Hepatocyte (in vitro differentiated cells): ENCODE measurements at regions not wholly inside any gene's neighbourhood (a gene's known extent, or its start where the extent isn't known, plus 50 kb on each side); places are given as distances from the start of the nearest gene placed in this dataset.

ENCODE experiments used
- DNase-seq: peaks from one replicate; pipeline ENCODE4 v3.0.0-alpha.2; 2016; ENCODE audit warnings: low spot score
- H2AFZ ChIP-seq: fragments of 200-600 bp; sonication (generic); 2 replicates; pipeline ENCODE4 v1.6.0; 2016; ENCODE audit warnings: antibody characterized with exemption, mild to moderate bottlenecking
- H3K27ac ChIP-seq: fragments of 200-600 bp; sonication (generic); 2 replicates; pipeline ENCODE4 v1.5.1; 2016; ENCODE audit warnings: mild to moderate bottlenecking
- H3K27me3 ChIP-seq: fragments of 200-600 bp; sonication (generic); 2 replicates; pipeline ENCODE4 v1.6.1; 2016
- H3K36me3 ChIP-seq: fragments of 200-600 bp; sonication (generic); replicated peaks from 2 replicates; pipeline ENCODE4 v1.5.1; 2016; ENCODE audit warnings: low read depth; ENCODE audit not compliant: insufficient read depth
- H3K4me1 ChIP-seq: fragments of 200-600 bp; sonication (generic); 2 replicates; pipeline ENCODE4 v1.5.1; 2016; ENCODE audit warnings: mild to moderate bottlenecking, moderate library complexity; ENCODE audit not compliant: insufficient read depth
- H3K4me2 ChIP-seq: fragments of 200-600 bp; sonication (generic); 2 replicates; pipeline ENCODE4 v1.6.0; 2016
- H3K4me3 ChIP-seq: fragments of 200-600 bp; sonication (generic); 2 replicates; pipeline ENCODE4 v1.5.1; 2016; ENCODE audit warnings: mild to moderate bottlenecking
- H3K79me2 ChIP-seq: fragments of 200-600 bp; sonication (generic); 2 replicates; pipeline ENCODE4 v1.6.0; 2017; ENCODE audit warnings: mild to moderate bottlenecking
- H3K9me2 ChIP-seq: fragments of 200-600 bp; sonication (generic); replicated peaks from 2 replicates; pipeline ENCODE4 v1.6.0; 2017; ENCODE audit warnings: mild to moderate bottlenecking; ENCODE audit not compliant: insufficient read depth
- H3K9me3 ChIP-seq: fragments of 200-600 bp; sonication (generic); 2 replicates; pipeline ENCODE4 v1.5.1; 2016; ENCODE audit warnings: low read depth, mild to moderate bottlenecking
- H4K20me1 ChIP-seq: fragments of 200-600 bp; sonication (generic); 2 replicates; pipeline ENCODE4 v1.6.0; 2016; ENCODE audit warnings: mild to moderate bottlenecking; ENCODE audit not compliant: insufficient read depth, poor library complexity, severe bottlenecking
- EZH2 ChIP-seq: fragments of 200-600 bp; sonication (generic); IDR thresholded peaks from 2 replicates; pipeline ENCODE4 v1.6.1; 2016; ENCODE audit warnings: antibody characterized with exemption, mild to moderate bottlenecking, borderline replicate concordance
- EZH2phosphoT487 ChIP-seq: fragments of 200-600 bp; sonication (generic); IDR thresholded peaks from one replicate; pipeline ENCODE4 v1.6.1; 2018; ENCODE audit warnings: antibody characterized with exemption, mild to moderate bottlenecking, low read depth, moderate library complexity; ENCODE audit not compliant: unreplicated experiment, severe bottlenecking
- WGBS: methylation state at CpG from one replicate; pipeline ENCODE4 v1.1.6; 2016; ENCODE audit warnings: low lambda C conversion rate; ENCODE audit errors: missing lambda C conversion rate; 5-methylcytosine and 5-hydroxymethylcytosine counted together
- TF ChIP-seq, protein P1 (sequence below): fragments of 200-600 bp; sonication (generic); IDR thresholded peaks from 2 replicates; pipeline ENCODE4 v1.5.1; 2016; ENCODE audit warnings: antibody characterized with exemption, mild to moderate bottlenecking; ENCODE audit not compliant: poor library complexity

DNA sequence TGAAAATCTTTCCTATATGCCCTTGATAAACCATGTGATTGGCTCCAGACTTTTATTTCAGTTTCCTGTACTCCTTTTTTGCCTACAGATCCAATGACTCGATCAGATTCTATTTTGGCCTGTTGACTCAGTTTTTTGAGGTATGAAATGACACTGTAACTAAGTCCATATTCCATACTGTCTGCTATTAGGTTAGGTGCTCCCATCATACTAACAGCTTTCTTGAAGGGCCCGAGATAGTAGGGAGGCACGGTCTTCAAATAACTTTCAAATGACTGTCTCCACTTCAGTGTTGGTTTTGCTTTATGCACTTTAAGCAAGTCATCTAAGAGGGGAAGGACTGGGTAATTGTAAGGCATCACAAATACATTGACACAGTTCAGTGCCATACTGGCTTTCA is 295.4 kb upstream of the DAB2 start:
- no peak for DNase-seq
- Histone ChIP-seq H4K20me1 (no peaks in the 10 kb centered on the region), H3K36me3 (no peaks in the 10 kb centered on the region), H3K4me3 (no peak overlapping the region), H3K27ac (no peak overlapping the region), H3K4me1 (peaks cover 6% of the 10 kb centered on the region), H3K27me3 (no peaks in the 10 kb centered on the region), H3K79me2 (no peaks in the 10 kb centered on the region), H3K9me3 (no peaks in the 10 kb centered on the region), H3K9me2 (no peaks in the 10 kb centered on the region), H3K4me2 (no peak overlapping the region), H2AFZ (no peak overlapping the region)
- 99% methylated on average over 3 of the region's 3 CpGs for whole genome bisulfite sequencing
- TF ChIP-seq EZH2 (no peak), EZH2phosphoT487 (no peak)

DNA sequence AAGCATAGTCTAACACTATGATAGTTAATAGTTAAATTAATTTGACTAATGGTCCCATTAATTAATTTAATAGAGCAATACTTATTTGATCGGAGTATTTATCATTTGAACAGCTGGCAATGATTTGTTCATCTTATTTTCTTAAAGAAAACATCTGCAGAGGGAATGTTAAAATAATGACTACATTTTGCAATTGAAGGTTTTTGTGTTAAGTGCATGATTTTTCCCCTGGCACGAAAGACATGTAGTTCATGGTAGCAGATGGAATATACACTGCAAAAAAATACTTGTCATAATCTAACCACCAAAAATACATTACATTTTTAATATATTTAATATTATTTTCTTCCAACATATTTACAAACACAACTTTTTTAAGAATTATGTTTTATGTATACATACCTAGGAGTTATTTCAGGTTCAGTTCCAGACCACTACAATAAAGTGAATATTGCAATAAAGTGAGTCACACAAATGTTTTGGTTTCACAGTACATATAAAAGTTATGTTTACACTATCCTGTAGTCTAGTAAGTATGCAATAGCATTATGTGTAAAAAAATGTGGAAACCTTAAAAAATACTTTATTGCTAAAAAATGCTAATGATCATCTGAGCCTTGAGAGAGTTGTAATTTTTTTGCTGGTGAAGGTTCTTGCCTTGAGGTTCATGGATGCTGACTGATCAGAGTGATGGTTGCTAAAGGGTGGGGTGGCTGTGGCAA is 292.6 kb upstream of the DAB2 start:
- 77% methylated on average over 2 of the region's 2 CpGs for WGBS
- Histone ChIP-seq H3K4me1 (peaks cover 13% of the 10 kb centered on the region), H3K79me2 (no peaks in the 10 kb centered on the region), H3K9me3 (no peaks in the 10 kb centered on the region), H3K27ac (no peak overlapping the region), H3K9me2 (no peaks in the 10 kb centered on the region), H3K4me3 (no peak overlapping the region), H4K20me1 (no peaks in the 10 kb centered on the region), H3K36me3 (no peaks in the 10 kb centered on the region), H2AFZ (no peak overlapping the region), H3K4me2 (no peak overlapping the region), H3K27me3 (no peaks in the 10 kb centered on the region)
- TF ChIP-seq EZH2 (no peak), EZH2phosphoT487 (no peak)
- TF ChIP-seq, protein P1, sequence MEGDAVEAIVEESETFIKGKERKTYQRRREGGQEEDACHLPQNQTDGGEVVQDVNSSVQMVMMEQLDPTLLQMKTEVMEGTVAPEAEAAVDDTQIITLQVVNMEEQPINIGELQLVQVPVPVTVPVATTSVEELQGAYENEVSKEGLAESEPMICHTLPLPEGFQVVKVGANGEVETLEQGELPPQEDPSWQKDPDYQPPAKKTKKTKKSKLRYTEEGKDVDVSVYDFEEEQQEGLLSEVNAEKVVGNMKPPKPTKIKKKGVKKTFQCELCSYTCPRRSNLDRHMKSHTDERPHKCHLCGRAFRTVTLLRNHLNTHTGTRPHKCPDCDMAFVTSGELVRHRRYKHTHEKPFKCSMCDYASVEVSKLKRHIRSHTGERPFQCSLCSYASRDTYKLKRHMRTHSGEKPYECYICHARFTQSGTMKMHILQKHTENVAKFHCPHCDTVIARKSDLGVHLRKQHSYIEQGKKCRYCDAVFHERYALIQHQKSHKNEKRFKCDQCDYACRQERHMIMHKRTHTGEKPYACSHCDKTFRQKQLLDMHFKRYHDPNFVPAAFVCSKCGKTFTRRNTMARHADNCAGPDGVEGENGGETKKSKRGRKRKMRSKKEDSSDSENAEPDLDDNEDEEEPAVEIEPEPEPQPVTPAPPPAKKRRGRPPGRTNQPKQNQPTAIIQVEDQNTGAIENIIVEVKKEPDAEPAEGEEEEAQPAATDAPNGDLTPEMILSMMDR = no peak
- DNase-seq = no peak

DNA sequence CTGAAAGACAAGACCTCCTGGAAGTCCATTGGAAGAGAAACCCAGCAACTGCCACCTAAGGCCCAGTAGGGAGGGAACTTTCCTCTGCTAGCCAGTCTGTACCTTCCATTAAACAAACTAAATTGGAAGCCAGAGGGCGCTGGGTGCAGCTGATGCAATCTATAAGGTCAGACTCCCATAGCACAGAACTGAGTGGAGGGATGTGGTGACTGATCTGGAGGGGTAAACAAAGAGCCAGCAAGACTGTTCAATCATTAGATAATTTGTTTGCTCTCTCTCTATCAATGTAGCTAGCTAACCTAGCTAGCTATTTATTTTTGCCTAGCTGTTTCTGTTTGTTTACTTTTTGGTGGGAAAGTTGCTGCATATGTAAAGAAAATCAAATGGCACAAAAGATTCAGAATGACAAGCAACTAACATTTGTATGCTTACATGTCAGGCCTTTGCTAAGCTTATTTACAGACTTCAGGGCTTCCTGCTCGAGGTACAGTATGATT is 291.8 kb upstream of the DAB2 start:
- Histone ChIP-seq H2AFZ (peak overlapping the region; percentile 24), H3K4me2 (no peak overlapping the region), H3K79me2 (no peaks in the 10 kb centered on the region), H3K27me3 (no peaks in the 10 kb centered on the region), H3K36me3 (no peaks in the 10 kb centered on the region), H3K4me1 (peaks cover 13% of the 10 kb centered on the region), H3K9me2 (no peaks in the 10 kb centered on the region), H3K27ac (no peak overlapping the region), H3K9me3 (no peaks in the 10 kb centered on the region), H4K20me1 (no peaks in the 10 kb centered on the region), H3K4me3 (no peak overlapping the region)
- 23% methylated on average over 2 of the region's 2 CpGs for WGBS
- TF ChIP-seq EZH2 = no peak
- TF ChIP-seq, protein P1 = peak; percentile 48
- peak; percentile 71 for DNase-seq

DNA sequence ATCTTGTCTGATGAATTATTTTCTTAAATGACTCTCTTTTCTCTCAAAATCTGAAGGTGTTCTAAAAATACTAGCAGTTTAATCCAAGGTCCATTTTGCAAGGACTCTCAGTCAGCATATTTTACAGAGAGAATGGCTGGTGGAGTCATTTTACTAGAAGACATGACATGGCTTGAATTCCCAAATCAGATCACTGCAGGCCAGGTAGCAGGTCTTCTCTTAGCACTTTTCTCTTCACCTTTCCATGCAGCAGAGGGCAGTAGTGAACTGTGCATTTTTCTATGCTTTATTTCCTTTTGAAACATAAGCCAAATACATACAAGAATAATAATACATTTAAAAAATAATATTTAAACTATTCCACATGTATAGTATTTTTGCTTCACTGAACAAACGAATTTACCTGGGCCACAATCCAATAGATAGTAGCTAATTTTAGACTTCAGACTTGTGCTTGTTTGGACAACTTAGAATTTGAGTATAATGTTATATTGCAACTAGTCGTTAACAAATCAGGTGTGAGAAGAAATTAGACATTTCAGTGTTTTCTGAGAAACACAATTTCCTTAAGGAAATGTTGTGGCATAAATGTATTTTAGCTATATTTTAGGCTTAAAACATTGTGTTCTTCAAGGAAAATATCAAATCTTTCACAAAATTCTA is 289.4 kb upstream of the DAB2 start:
- Histone ChIP-seq H4K20me1 (no peaks in the 10 kb centered on the region), H3K27ac (peak overlapping the region; percentile 1), H3K4me3 (no peak overlapping the region), H3K4me1 (peaks cover 13% of the 10 kb centered on the region), H3K9me3 (no peaks in the 10 kb centered on the region), H3K9me2 (no peaks in the 10 kb centered on the region), H2AFZ (no peak overlapping the region), H3K4me2 (no peak overlapping the region), H3K79me2 (no peaks in the 10 kb centered on the region), H3K27me3 (no peaks in the 10 kb centered on the region), H3K36me3 (no peaks in the 10 kb centered on the region)
- 45% methylated on average over 2 of the region's 2 CpGs for WGBS
- DNase-seq = peak; percentile 73
- TF ChIP-seq EZH2phosphoT487 = no peak
- TF ChIP-seq EZH2 = no peak
- TF ChIP-seq, protein P1 = peak; percentile 80
